HepG2 (cell line): ENCODE measurements at regions not wholly inside any gene's neighbourhood (a gene's known extent, or its start where the extent isn't known, plus 50 kb on each side); places are given as distances from the start of the nearest gene placed in this dataset.

Source experiments
- ATAC-seq: fragments of 200-7000 bp; cut with Tn5 transposase; 3 replicates; pipeline ENCODE4 v1.9.1; 2020; ENCODE audit warnings: mild to moderate bottlenecking, moderate library complexity
- BruUV-seq: library from RNA; stranded (reverse); fragments of 400-500 nt; replicated peaks from 2 replicates; lab custom pipeline; 2021; lab: Mats Ljungman, UMichigan
- CTCF ChIA-PET: fragments of 300-600 bp; formaldehyde crosslinking; extraction: SDS; loops from one replicate; lab custom pipeline; 2021; ENCODE audit warnings: low total read pairs, inconsistent platforms, low intra/inter-chr PET ratio; lab: Yijun Ruan, JAX
- POLR2A ChIA-PET: fragments of 350-600 bp; sonication (Branson Sonifier 250); formaldehyde crosslinking; loops from one replicate; lab custom pipeline; 2020; ENCODE audit warnings: antibody characterized with exemption, inconsistent platforms; lab: Yijun Ruan, JAX
- DNase-seq: peaks from one replicate; pipeline ENCODE4 v3.0.0-alpha.2; 2015; ENCODE audit warnings: low spot score
- FAIRE-seq: peaks from 3 replicates; lab custom pipeline; 2011; peaks lifted over from hg19 to GRCh38; lab: Jason Lieb, UNC
- H2AFZ ChIP-seq: one replicate; pipeline ENCODE4 v1.6.1; 2011; ENCODE audit warnings: low read length, inconsistent platforms
- H3K27ac ChIP-seq: fragments of 300-600 bp; 3 replicates; pipeline ENCODE4 v1.8.0; 2011; ENCODE audit warnings: mixed run types, mild to moderate bottlenecking, mixed read lengths, low read length, inconsistent platforms; ENCODE audit not compliant: insufficient read depth; ENCODE audit errors: extremely low read length
- H3K27me3 ChIP-seq, 2 experiments: fragments of 200-600 bp in 1 of 2; 2 replicates in 1 of 2; 3 replicates in 1 of 2; pipeline versions ENCODE4 v1.6.0 to v1.8.0; 2011; ENCODE audit warnings: low read length in 2 of 2, mild to moderate bottlenecking in 2 of 2, moderate library complexity in 2 of 2, inconsistent platforms in 1 of 2; ENCODE audit not compliant: insufficient read depth in 2 of 2, control insufficient read depth in 1 of 2
- H3K36me3 ChIP-seq, 2 experiments: fragments of 200-600 bp in 1 of 2; replicated peaks in 1 of 2; 2 replicates in 1 of 2; 3 replicates in 1 of 2; pipeline versions ENCODE4 v1.5.1 to v1.8.0; 2011; ENCODE audit warnings: low read length in 2 of 2, inconsistent platforms in 1 of 2; ENCODE audit not compliant: insufficient read depth in 2 of 2, control insufficient read depth in 1 of 2
- H3K4me1 ChIP-seq: 2 replicates; pipeline ENCODE4 v1.5.1; 2012; ENCODE audit warnings: low read length, inconsistent platforms; ENCODE audit not compliant: insufficient read depth
- H3K4me2 ChIP-seq: 2 replicates; pipeline ENCODE4 v1.6.0; 2011; ENCODE audit warnings: low read depth, low read length, inconsistent platforms
- H3K4me3 ChIP-seq, 3 experiments: fragments of 200-600 bp in 1 of 3; sonication (generic), shearing (Covaris generic) in 1 of 3; replicated peaks in 1 of 3; 2 replicates each; pipeline ENCODE4 v1.5.1; 2011 to 2016; ENCODE audit warnings: low read length in 3 of 3, inconsistent platforms in 2 of 3, low read depth in 2 of 3, mild to moderate bottlenecking in 2 of 3, control low read depth in 1 of 3, mixed read lengths in 1 of 3; ENCODE audit not compliant: insufficient read depth in 1 of 3
- H3K79me2 ChIP-seq: one replicate; pipeline ENCODE4 v1.6.1; 2011; ENCODE audit warnings: low read length, inconsistent platforms; ENCODE audit not compliant: insufficient read depth
- H3K9ac ChIP-seq: 2 replicates; pipeline ENCODE4 v1.6.0; 2011; ENCODE audit warnings: mild to moderate bottlenecking, low read depth, low read length, inconsistent platforms; ENCODE audit not compliant: insufficient read depth
- H3K9me3 ChIP-seq: 2 replicates; pipeline ENCODE4 v1.5.1; 2012; ENCODE audit warnings: mild to moderate bottlenecking, low read length
- H4K20me1 ChIP-seq: 2 replicates; pipeline ENCODE4 v1.6.0; 2011; ENCODE audit warnings: inconsistent platforms, mild to moderate bottlenecking, low read length, moderate library complexity; ENCODE audit not compliant: insufficient read depth
- AKAP8 ChIP-seq: sonication (generic); formaldehyde crosslinking; IDR thresholded peaks from 2 replicates; pipeline ENCODE4 v1.5.1; 2020; ENCODE audit warnings: mild to moderate bottlenecking, missing genetic modification reagents
- CEBPG ChIP-seq: IDR thresholded peaks from 2 replicates; pipeline ENCODE4 v1.6.1; 2016
- DR1 ChIP-seq: sonication (generic); formaldehyde crosslinking; IDR thresholded peaks from 2 replicates; pipeline ENCODE4 v1.8.0; 2021; ENCODE audit warnings: mild to moderate bottlenecking, missing genetic modification reagents, inconsistent platforms
- EHMT2 ChIP-seq: fragments of 200-600 bp; sonication (generic); IDR thresholded peaks from 2 replicates; pipeline ENCODE4 v1.7.0; 2017; ENCODE audit warnings: antibody characterized with exemption, low read depth, low read length, borderline replicate concordance
- ETV5 ChIP-seq: IDR thresholded peaks from 2 replicates; pipeline ENCODE4 v1.6.1; 2018; ENCODE audit warnings: missing biosample characterization, missing genetic modification reagents, inconsistent platforms, borderline replicate concordance
- HHEX ChIP-seq: IDR thresholded peaks from 2 replicates; pipeline ENCODE4 v1.6.1; 2016; ENCODE audit warnings: control low read depth
- JUND ChIP-seq: sonication (generic); formaldehyde crosslinking; IDR thresholded peaks from 2 replicates; pipeline ENCODE4 v1.8.0; 2022; ENCODE audit warnings: mild to moderate bottlenecking, missing genetic modification reagents
- KAT2B ChIP-seq: fragments of 150-350 bp; IDR thresholded peaks from 2 replicates; pipeline ENCODE4 v1.6.1; 2014; ENCODE audit warnings: low read depth, low read length, borderline replicate concordance
- KDM3A ChIP-seq: IDR thresholded peaks from 2 replicates; pipeline ENCODE4 v1.6.1; 2018; ENCODE audit warnings: low read depth, missing compliant biosample characterization
- MTF2 ChIP-seq: sonication (generic); formaldehyde crosslinking; IDR thresholded peaks from 2 replicates; pipeline ENCODE4 v1.5.0; 2020; ENCODE audit warnings: missing genetic modification reagents, borderline replicate concordance
- NAIF1 ChIP-seq: sonication (generic); formaldehyde crosslinking; IDR thresholded peaks from 2 replicates; pipeline ENCODE4 v1.5.0; 2020; ENCODE audit warnings: mild to moderate bottlenecking, missing genetic modification reagents, borderline replicate concordance
- NFE2L1 ChIP-seq: sonication (generic); formaldehyde crosslinking; IDR thresholded peaks from 2 replicates; pipeline ENCODE4 v1.4.0; 2020; ENCODE audit warnings: missing genetic modification reagents, mild to moderate bottlenecking, borderline replicate concordance
- RCOR2 ChIP-seq: IDR thresholded peaks from 2 replicates; pipeline ENCODE4 v1.6.1; 2016; ENCODE audit warnings: missing biosample characterization, missing genetic modification reagents
- SMAD3 ChIP-seq: sonication (generic); formaldehyde crosslinking; IDR thresholded peaks from 2 replicates; pipeline ENCODE4 v1.4.0; 2020; ENCODE audit warnings: missing genetic modification reagents
- STAG1 ChIP-seq: sonication (generic); formaldehyde crosslinking; IDR thresholded peaks from 2 replicates; pipeline ENCODE4 v1.4.0; 2020; ENCODE audit warnings: missing genetic modification reagents
- ZNF24 ChIP-seq: fragments of 450-650 bp; IDR thresholded peaks from 2 replicates; pipeline ENCODE4 v1.6.1; 2017; ENCODE audit warnings: antibody characterized with exemption, mild to moderate bottlenecking
- ZNF274 ChIP-seq: sonication (generic); formaldehyde crosslinking; IDR thresholded peaks from 2 replicates; pipeline ENCODE4 v1.5.1; 2020; ENCODE audit warnings: mild to moderate bottlenecking, missing genetic modification reagents
- ZNF350 ChIP-seq: sonication (generic); formaldehyde crosslinking; IDR thresholded peaks from 2 replicates; pipeline ENCODE4 v1.4.0; 2020; ENCODE audit warnings: mild to moderate bottlenecking, low read depth, missing genetic modification reagents, borderline replicate concordance
- ZNF382 ChIP-seq: sonication (generic); formaldehyde crosslinking; IDR thresholded peaks from 2 replicates; pipeline ENCODE4 v1.5.0; 2020; ENCODE audit warnings: missing genetic modification reagents, mild to moderate bottlenecking, borderline replicate concordance
- ZNF839 ChIP-seq: sonication (generic); formaldehyde crosslinking; IDR thresholded peaks from 2 replicates; pipeline ENCODE4 v1.4.0; 2020; ENCODE audit warnings: missing genetic modification reagents, mild to moderate bottlenecking, borderline replicate concordance
- WGBS: methylation state at CpG from one replicate; pipeline ENCODE4 v1.1.6; 2017; ENCODE audit warnings: low lambda C conversion rate; 5-methylcytosine and 5-hydroxymethylcytosine counted together
- in situ Hi-C: cut with HindIII; loops from 2 replicates; pipeline ENCODE4 v1.10.0; 2017; ENCODE audit warnings: low pct_unique_long_range_greater_than_20kb; ENCODE audit not compliant: extremely low pct_ligation_motif_present
- intact Hi-C: fragments of 100-400 bp; cut with micrococcal nuclease; formaldehyde crosslinking; loops from one replicate; pipeline ENCODE4 v1.10.0; 2022; ENCODE audit not compliant: unreplicated experiment
- TF ChIP-seq, protein P1 (sequence below): sonication (generic); formaldehyde crosslinking; conservative IDR thresholded peaks from 2 replicates; pipeline ENCODE4 v1.4.0; 2020; ENCODE audit warnings: missing genetic modification reagents

- TF ChIP-seq ZNF274 (CRISPR knock-in tag), result no peak
- TF ChIP-seq NAIF1 (CRISPR knock-in tag), result no peak
These were observed 345.1 kb downstream of the HHIPL2 start (continued) for GRCh38 chr1:222202831-222203230.

- CTCF ChIA-PET, result no interaction called here
- DNase-seq, result no peak
- 17% methylated on average over 4 of the region's 4 CpGs for WGBS
- H3K36me3 ChIP-seq, result no peaks in the 10 kb centered on the region
- no peak overlapping the region for H3K4me2 ChIP-seq
- H3K79me2 ChIP-seq, result no peaks in the 10 kb centered on the region
- no peak overlapping the region for H3K9ac ChIP-seq
- no peak for ATAC-seq
- H3K27me3 ChIP-seq, result no peaks in the 10 kb centered on the region
- POLR2A ChIA-PET, result no interaction called here
- no peaks in the 10 kb centered on the region for H3K4me1 ChIP-seq
- H4K20me1 ChIP-seq, result no peaks in the 10 kb centered on the region
- intact Hi-C loops (no loop called here), in situ Hi-C loops (no loop called here)
- no peak for FAIRE-seq
- TF ChIP-seq STAG1 (no peak), EHMT2 (no peak), KAT2B (no peak)
- BruUV-seq, result no TSS peak
- H3K9me3 ChIP-seq, result no peaks in the 10 kb centered on the region
- H3K4me3 ChIP-seq, result no peak overlapping the region
- H3K27ac ChIP-seq, result no peak overlapping the region
- H2AFZ ChIP-seq, result no peak overlapping the region
These were observed 351.2 kb downstream of the HHIPL2 start for GRCh38 chr1:222196736-222197135.

DNA sequence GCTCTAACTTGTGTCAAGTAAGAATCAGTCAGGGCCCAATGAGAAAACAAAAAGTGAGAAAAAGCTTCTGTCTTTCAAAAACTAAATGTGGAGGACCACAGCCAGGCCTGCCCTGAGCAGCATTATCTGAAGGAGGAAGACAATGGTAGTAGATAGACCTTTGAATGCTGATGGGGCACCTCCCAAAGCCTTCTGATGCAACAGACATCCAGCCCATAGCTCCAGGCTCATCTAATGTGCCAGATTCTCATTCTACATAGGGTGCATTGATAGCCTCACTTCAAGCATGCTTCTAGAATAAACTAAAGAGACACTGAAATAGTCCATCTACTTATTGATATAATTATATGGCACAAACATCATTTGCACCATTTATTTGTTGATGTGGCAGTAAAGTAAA, 351.6 kb downstream of the HHIPL2 start:
- Histone ChIP-seq H3K9me3 (no peaks in the 10 kb centered on the region), H3K36me3 (no peaks in the 10 kb centered on the region), H3K4me2 (no peak overlapping the region), H3K27ac (no peak overlapping the region), H3K27me3 (no peaks in the 10 kb centered on the region), H3K4me1 (no peaks in the 10 kb centered on the region), H3K4me3 (no peak overlapping the region), H4K20me1 (no peaks in the 10 kb centered on the region), H2AFZ (no peak overlapping the region), H3K79me2 (no peaks in the 10 kb centered on the region), H3K9ac (no peak overlapping the region)
- no peak for DNase-seq
- no peak for FAIRE-seq
- in situ Hi-C loops, result no loop called here
- TF ChIP-seq ZNF350 (CRISPR knock-in tag) (no peak), CEBPG (no peak), JUND (CRISPR knock-in tag) (no peak), ZNF839 (CRISPR knock-in tag) (no peak), ZNF382 (no peak), ETV5 (CRISPR knock-in tag) (no peak), NFE2L1 (CRISPR knock-in tag) (no peak), SMAD3 (CRISPR knock-in tag) (no peak), AKAP8 (CRISPR knock-in tag) (no peak), MTF2 (no peak), DR1 (no peak), ZNF24 (no peak), HHEX (CRISPR knock-in tag) (no peak), KDM3A (no peak), RCOR2 (CRISPR knock-in tag) (no peak)
- TF ChIP-seq, protein P1, sequence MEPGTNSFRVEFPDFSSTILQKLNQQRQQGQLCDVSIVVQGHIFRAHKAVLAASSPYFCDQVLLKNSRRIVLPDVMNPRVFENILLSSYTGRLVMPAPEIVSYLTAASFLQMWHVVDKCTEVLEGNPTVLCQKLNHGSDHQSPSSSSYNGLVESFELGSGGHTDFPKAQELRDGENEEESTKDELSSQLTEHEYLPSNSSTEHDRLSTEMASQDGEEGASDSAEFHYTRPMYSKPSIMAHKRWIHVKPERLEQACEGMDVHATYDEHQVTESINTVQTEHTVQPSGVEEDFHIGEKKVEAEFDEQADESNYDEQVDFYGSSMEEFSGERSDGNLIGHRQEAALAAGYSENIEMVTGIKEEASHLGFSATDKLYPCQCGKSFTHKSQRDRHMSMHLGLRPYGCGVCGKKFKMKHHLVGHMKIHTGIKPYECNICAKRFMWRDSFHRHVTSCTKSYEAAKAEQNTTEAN (CRISPR knock-in tag), result no peak
- POLR2A ChIA-PET, result no interaction called here
- intact Hi-C loops, result no loop called here
- CTCF ChIA-PET, result no interaction called here
- no peak for ATAC-seq
- BruUV-seq, result no TSS peak
